ENCODE measurements at regions not wholly inside any gene's neighbourhood (a gene's known extent, or its start where the extent isn't known, plus 50 kb on each side); places are given as distances from the start of the nearest gene placed in this dataset.
"Not testable (repeated sequence)": the region's sequence is repeated elsewhere in the genome, so short reads cannot be mapped to it uniquely, and the experiment has no call there.

DNA sequence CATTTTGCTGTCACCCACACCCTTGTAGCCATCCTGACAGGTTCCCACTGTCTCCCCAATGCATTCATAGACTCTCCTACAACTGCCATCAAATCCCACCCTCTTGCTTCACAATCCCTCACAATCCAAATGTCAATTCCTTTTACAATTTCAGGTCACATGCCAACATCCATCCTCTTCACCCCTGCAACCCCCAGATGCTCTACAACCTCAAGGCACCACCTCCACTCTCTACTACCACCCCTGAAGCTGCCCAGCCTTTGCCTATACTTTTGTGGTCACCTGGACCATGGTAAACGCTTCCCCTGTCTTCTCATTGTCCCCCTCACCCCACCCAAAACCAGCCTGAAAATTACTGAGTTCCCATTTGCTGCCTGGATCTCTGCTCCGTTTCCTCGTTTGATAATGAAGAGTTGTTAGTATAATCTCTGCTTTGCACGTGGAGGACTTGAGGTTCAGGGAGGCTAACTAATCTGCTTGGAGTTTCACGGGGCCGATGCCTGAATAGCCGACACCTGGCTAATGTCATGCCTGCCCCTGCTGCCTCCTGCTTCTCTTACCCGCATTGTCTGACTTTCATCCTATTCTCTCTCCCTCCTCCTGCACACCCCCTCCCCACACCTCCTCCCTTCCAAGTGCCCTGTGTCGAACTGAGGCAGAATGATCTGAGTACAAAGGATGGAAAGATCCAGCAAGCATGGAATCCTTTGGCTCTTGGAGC is 82.4 kb upstream of the TOX2 start:
- TF ChIP-seq FOXP2 (optimal IDR thresholded peaks at IDR 0.05; ENCODE audit: control extremely low read depth, extremely low read length, insufficient read depth) (no peak), POLR2AphosphoS5 (IDR thresholded peaks at IDR 0.05; ENCODE audit: borderline replicate concordance, low read depth, low read length) (no peak), EZH2 (IDR thresholded peaks at IDR 0.05) (no peak)
- Histone ChIP-seq H3K9ac (ENCODE audit: insufficient read length) (no peak overlapping the region), H3K27ac (no peak overlapping the region), H3K9me3 (ENCODE audit: low read depth, low read length) (no peaks in the 10 kb centered on the region), H3K4me3 (no peak overlapping the region), H3K36me3 (ENCODE audit: insufficient read depth, low read length) (no peaks in the 10 kb centered on the region)
- DNase-seq (ENCODE audit: low read depth, low spot score) = no peak

DNA sequence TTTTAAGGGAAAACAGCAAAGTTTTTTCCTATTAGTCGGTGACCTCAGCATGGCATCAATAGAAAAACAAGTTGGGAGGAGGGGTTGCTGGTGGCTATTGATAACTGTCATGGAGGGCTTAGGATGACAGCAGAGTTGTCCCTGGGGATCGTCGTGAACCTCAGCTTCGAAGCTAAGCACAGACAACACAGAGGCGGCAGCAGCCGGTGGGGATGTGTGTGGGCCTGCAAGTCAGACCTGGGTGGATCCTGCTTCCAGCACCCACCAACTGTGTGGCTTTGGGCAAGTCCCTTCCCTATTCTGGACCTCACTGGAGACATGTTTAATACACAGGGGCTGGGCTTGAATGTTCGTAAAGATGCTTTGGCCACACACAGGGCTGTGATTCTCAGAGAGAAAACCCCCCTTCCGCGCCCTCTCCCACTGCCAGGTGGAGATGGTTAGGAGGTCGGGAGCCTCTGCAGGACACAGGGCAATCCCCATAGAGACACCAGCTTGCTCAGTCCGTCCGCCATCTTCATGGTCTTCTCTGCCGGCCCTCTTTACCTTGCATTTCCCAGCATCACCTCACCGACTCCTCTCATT is 83.1 kb upstream of the TOX2 start:
- TF ChIP-seq POLR2AphosphoS5 (IDR thresholded peaks at IDR 0.05; ENCODE audit: borderline replicate concordance, low read depth, low read length) = no peak
- TF ChIP-seq FOXP2 (optimal IDR thresholded peaks at IDR 0.05; ENCODE audit: control extremely low read depth, extremely low read length, insufficient read depth) = no peak
- no peak for TF ChIP-seq EZH2 (IDR thresholded peaks at IDR 0.05)
- H3K36me3 ChIP-seq (ENCODE audit: insufficient read depth, low read length) = no peaks in the 10 kb centered on the region
- H3K27ac ChIP-seq = no peak overlapping the region
- H3K9ac ChIP-seq (ENCODE audit: insufficient read length) = no peak overlapping the region
- no peak for DNase-seq (ENCODE audit: low read depth, low spot score)
- H3K9me3 ChIP-seq (ENCODE audit: low read depth, low read length) = no peaks in the 10 kb centered on the region
- no peak overlapping the region for H3K4me3 ChIP-seq

- DNase-seq (ENCODE audit: low read depth, low spot score) = no peak
- Histone ChIP-seq H3K9ac (ENCODE audit: insufficient read length) (no peak overlapping the region), H3K27ac (no peak overlapping the region), H3K4me3 (no peak overlapping the region), H3K9me3 (ENCODE audit: low read depth, low read length) (no peaks in the 10 kb centered on the region), H3K36me3 (ENCODE audit: insufficient read depth, low read length) (no peaks in the 10 kb centered on the region)
- TF ChIP-seq FOXP2 (optimal IDR thresholded peaks at IDR 0.05; ENCODE audit: control extremely low read depth, extremely low read length, insufficient read depth) = no peak
- TF ChIP-seq EZH2 (IDR thresholded peaks at IDR 0.05) = no peak
- TF ChIP-seq POLR2AphosphoS5 (IDR thresholded peaks at IDR 0.05; ENCODE audit: borderline replicate concordance, low read depth, low read length) = no peak
Observed at GRCh38 chr20:43830883-43831282, 83.8 kb upstream of the TOX2 start.

GRCh38 chr20:43829951-43830690 is 84.5 kb upstream of the TOX2 start:
- Histone ChIP-seq H3K9me3 (ENCODE audit: low read depth, low read length) (no peaks in the 10 kb centered on the region), H3K4me3 (no peak overlapping the region), H3K36me3 (ENCODE audit: insufficient read depth, low read length) (no peaks in the 10 kb centered on the region), H3K9ac (ENCODE audit: insufficient read length) (no peak overlapping the region), H3K27ac (no peak overlapping the region)
- DNase-seq (ENCODE audit: low read depth, low spot score) = no peak
- TF ChIP-seq FOXP2 (optimal IDR thresholded peaks at IDR 0.05; ENCODE audit: control extremely low read depth, extremely low read length, insufficient read depth) (no peak), EZH2 (IDR thresholded peaks at IDR 0.05) (no peak), POLR2AphosphoS5 (IDR thresholded peaks at IDR 0.05; ENCODE audit: borderline replicate concordance, low read depth, low read length) (no peak)

DNA sequence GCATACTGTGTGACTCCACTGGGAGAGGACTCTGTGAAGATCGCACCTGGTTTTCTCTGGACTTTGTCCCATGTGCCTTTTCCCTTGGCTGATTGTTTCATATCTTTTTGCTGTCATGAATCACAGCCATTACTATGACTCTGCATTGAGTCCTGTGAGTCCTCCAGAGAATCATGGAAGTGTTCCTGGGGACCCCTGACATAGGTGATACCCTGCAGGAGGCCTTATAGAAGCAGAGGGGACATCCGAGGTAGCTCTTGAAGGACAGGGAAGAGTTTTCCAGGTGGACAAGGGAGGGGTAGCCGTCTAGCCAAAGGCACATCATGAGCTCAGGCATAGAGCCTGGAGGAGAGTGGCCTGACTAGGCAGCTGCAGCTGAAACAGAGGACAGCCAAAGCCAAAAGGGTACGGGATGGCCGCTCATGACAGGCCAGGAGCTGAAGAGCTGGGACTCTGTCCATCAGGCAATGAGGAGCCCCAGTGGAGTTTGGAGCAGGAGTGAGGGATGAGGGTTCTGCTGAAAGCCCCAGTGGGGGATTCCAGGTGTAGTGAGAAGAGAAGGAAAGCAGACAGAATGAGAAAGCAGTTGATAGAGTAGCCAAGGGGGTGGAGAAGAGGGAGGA is 86.6 kb upstream of the TOX2 start:
- Histone ChIP-seq H3K27ac (no peak overlapping the region), H3K9me3 (ENCODE audit: low read depth, low read length) (no peaks in the 10 kb centered on the region), H3K36me3 (ENCODE audit: insufficient read depth, low read length) (no peaks in the 10 kb centered on the region), H3K9ac (ENCODE audit: insufficient read length) (no peak overlapping the region), H3K4me3 (no peak overlapping the region)
- DNase-seq (ENCODE audit: low read depth, low spot score) = no peak
- TF ChIP-seq EZH2 (IDR thresholded peaks at IDR 0.05) = no peak
- no peak for TF ChIP-seq FOXP2 (optimal IDR thresholded peaks at IDR 0.05; ENCODE audit: control extremely low read depth, extremely low read length, insufficient read depth)
- no peak for TF ChIP-seq POLR2AphosphoS5 (IDR thresholded peaks at IDR 0.05; ENCODE audit: borderline replicate concordance, low read depth, low read length)

DNA sequence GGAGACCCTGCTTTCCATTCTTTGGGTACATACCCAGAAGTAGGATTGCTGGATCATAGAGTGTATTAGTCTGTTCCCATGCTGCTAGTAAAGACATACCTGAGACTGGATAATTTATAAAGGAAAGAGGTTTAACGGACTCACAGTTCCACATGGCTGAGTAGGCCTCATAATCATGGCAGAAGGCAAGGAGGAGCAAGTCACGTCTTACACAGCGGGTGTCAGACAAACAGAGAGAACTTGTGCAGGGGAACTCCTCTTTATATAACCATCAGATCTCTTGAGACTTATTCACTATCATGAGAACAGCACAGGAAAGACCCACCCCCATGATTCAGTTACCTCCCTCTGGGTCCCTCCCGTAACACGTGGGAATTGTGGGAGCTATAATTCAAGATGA is 87.7 kb upstream of the TOX2 start:
- DNase-seq (ENCODE audit: low read depth, low spot score); H3K9ac ChIP-seq (ENCODE audit: insufficient read length); H3K9me3 ChIP-seq (ENCODE audit: low read depth, low read length); H3K36me3 ChIP-seq (ENCODE audit: insufficient read depth, low read length); H3K27ac ChIP-seq; H3K4me3 ChIP-seq: not testable (repeated sequence)

DNA sequence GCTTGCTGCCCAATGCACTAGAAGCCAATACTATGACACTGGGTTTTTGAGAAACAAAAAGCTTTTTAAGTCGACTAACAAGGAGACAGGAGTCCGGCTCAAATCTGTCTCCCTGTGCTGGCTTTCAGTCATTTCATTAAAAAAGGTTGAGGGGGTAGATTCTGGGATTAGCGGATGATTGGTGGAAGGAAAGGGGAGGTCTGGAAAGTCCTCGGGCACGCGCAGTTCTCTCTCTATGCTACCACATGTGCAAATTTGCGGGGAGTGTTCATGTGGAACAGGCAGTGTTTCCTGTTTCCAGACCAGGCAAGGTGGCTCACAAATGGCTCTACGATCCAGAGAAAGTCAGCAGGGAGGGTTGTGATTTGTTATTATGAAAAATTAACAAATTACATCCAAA is 89.1 kb upstream of the TOX2 start:
- Histone ChIP-seq H3K27ac (no peak overlapping the region), H3K4me3 (no peak overlapping the region), H3K9ac (ENCODE audit: insufficient read length) (no peak overlapping the region), H3K36me3 (ENCODE audit: insufficient read depth, low read length) (no peaks in the 10 kb centered on the region), H3K9me3 (ENCODE audit: low read depth, low read length) (no peaks in the 10 kb centered on the region)
- no peak for DNase-seq (ENCODE audit: low read depth, low spot score)
- no peak for TF ChIP-seq FOXP2 (optimal IDR thresholded peaks at IDR 0.05; ENCODE audit: control extremely low read depth, extremely low read length, insufficient read depth)
- TF ChIP-seq EZH2 (IDR thresholded peaks at IDR 0.05) = no peak
- TF ChIP-seq POLR2AphosphoS5 (IDR thresholded peaks at IDR 0.05; ENCODE audit: borderline replicate concordance, low read depth, low read length) = no peak

DNA sequence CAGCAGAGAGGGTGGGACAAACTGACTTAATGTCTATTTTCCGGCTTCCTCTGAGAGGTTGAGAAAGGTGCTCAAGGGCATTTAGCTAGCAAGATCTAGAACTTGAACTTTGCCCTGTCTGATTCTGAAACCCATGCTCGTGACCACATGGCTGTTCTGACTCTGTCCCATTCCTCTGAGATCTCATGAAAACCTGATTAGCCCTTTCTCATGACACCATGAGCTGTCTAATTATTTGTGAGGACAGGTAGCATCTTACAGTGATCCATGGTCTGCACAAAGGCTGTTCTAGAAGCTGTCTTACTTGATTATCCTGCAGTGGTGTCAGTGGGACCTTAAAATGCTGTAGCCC is 89.6 kb upstream of the TOX2 start:
- no peaks in the 10 kb centered on the region for H3K36me3 ChIP-seq (ENCODE audit: insufficient read depth, low read length)
- H3K9ac ChIP-seq (ENCODE audit: insufficient read length) = no peak overlapping the region
- no peak overlapping the region for H3K4me3 ChIP-seq
- H3K9me3 ChIP-seq (ENCODE audit: low read depth, low read length) = no peaks in the 10 kb centered on the region
- TF ChIP-seq POLR2AphosphoS5 (IDR thresholded peaks at IDR 0.05; ENCODE audit: borderline replicate concordance, low read depth, low read length) (no peak), EZH2 (IDR thresholded peaks at IDR 0.05) (no peak), FOXP2 (optimal IDR thresholded peaks at IDR 0.05; ENCODE audit: control extremely low read depth, extremely low read length, insufficient read depth) (no peak)
- H3K27ac ChIP-seq = no peak overlapping the region
- no peak for DNase-seq (ENCODE audit: low read depth, low spot score)

Data from SK-N-MC (cell line).